ENCODE measurements at regions not wholly inside any gene's neighbourhood (a gene's known extent, or its start where the extent isn't known, plus 50 kb on each side); places are given as distances from the start of the nearest gene placed in this dataset.

GRCh38 chrX:63282077-63282476 is 69.1 kb downstream of the SPIN4 start:
- TF ChIP-seq CTCF (IDR thresholded peaks at IDR 0.05) (no peak), POLR2A (IDR thresholded peaks at IDR 0.05) (no peak), EP300 (IDR thresholded peaks at IDR 0.05) (no peak), POLR2AphosphoS5 (IDR thresholded peaks at IDR 0.05) (no peak)
